HG02870 (cell line): ENCODE measurements at regions not wholly inside any gene's neighbourhood (a gene's known extent, or its start where the extent isn't known, plus 50 kb on each side); places are given as distances from the start of the nearest gene placed in this dataset.
"Not testable (repeated sequence)": the region's sequence is repeated elsewhere in the genome, so short reads cannot be mapped to it uniquely, and the experiment has no call there.

Experiments
- ATAC-seq: cut with Tn5 transposase; IDR thresholded peaks from one replicate; pipeline ENCODE4 v1.9.1; 2021; ENCODE audit warnings: mild to moderate bottlenecking, moderate library complexity; ENCODE audit not compliant: unreplicated experiment

GRCh38 chr12:107826276-107826675 is 51.8 kb downstream of the ASCL4 start:
- no peak for ATAC-seq

- no peak for ATAC-seq
These were observed 54.8 kb downstream of the ASCL4 start for GRCh38 chr12:107829271-107829670.

GRCh38 chr12:107832441-107832840 is 57.9 kb downstream of the ASCL4 start:
- no peak for ATAC-seq

GRCh38 chr12:107840186-107840585 is 65.7 kb downstream of the ASCL4 start:
- no peak for ATAC-seq

- no peak for ATAC-seq
These were observed 69.1 kb downstream of the ASCL4 start for GRCh38 chr12:107843351-107844311.

GRCh38 chr12:107844312-107844921 is 69.9 kb downstream of the ASCL4 start:
- ATAC-seq, result no peak

GRCh38 chr12:107845226-107845979 is 70.9 kb downstream of the ASCL4 start:
- no peak for ATAC-seq

GRCh38 chr12:107845980-107846659 is 71.6 kb downstream of the ASCL4 start:
- ATAC-seq, result no peak

GRCh38 chr12:107847430-107847829 is 72.9 kb downstream of the ASCL4 start:
- no peak for ATAC-seq

GRCh38 chr12:107847830-107848229 is 73.3 kb downstream of the ASCL4 start:
- ATAC-seq, result no peak

- no peak for ATAC-seq
These were observed 79.0 kb downstream of the ASCL4 start for GRCh38 chr12:107853479-107853878.

GRCh38 chr12:107855471-107855870 is 81.0 kb downstream of the ASCL4 start:
- no peak for ATAC-seq

GRCh38 chr12:107856096-107856495 is 81.6 kb downstream of the ASCL4 start:
- no peak for ATAC-seq

GRCh38 chr12:107857191-107857590 is 82.7 kb downstream of the ASCL4 start:
- ATAC-seq, result no peak

GRCh38 chr12:107859367-107859766 is 84.9 kb downstream of the ASCL4 start:
- ATAC-seq, result no peak

GRCh38 chr12:107864235-107864634 is 89.7 kb downstream of the ASCL4 start:
- no peak for ATAC-seq

GRCh38 chr12:107864727-107865126 is 90.2 kb downstream of the ASCL4 start:
- not testable (repeated sequence) for ATAC-seq

GRCh38 chr12:107873223-107873622 is 98.7 kb downstream of the ASCL4 start:
- ATAC-seq, result no peak

GRCh38 chr12:107875786-107876185 is 101.3 kb downstream of the ASCL4 start:
- ATAC-seq, result no peak

- no peak for ATAC-seq
These were observed 110.5 kb downstream of the ASCL4 start for GRCh38 chr12:107884769-107885694.
